ENCODE measurements at regions not wholly inside any gene's neighbourhood (a gene's known extent, or its start where the extent isn't known, plus 50 kb on each side); places are given as distances from the start of the nearest gene placed in this dataset.
"Not testable (repeated sequence)": the region's sequence is repeated elsewhere in the genome, so short reads cannot be mapped to it uniquely, and the experiment has no call there.

GRCh38 chr15:95698951-95699350, 631.5 kb upstream of the NR2F2 start:
- no peak for DNase-seq (ENCODE audit: low spot score)

- no peak for DNase-seq (ENCODE audit: low spot score)
These were observed 630.9 kb upstream of the NR2F2 start for GRCh38 chr15:95699578-95699977.

- not testable (repeated sequence) for DNase-seq (ENCODE audit: low spot score)
These were observed 629.8 kb upstream of the NR2F2 start for GRCh38 chr15:95700692-95701091.

GRCh38 chr15:95701410-95701809, 629.1 kb upstream of the NR2F2 start:
- no peak for DNase-seq (ENCODE audit: low spot score)

- no peak for DNase-seq (ENCODE audit: low spot score)
These were observed 620.4 kb upstream of the NR2F2 start for GRCh38 chr15:95709959-95710695.

- no peak for DNase-seq (ENCODE audit: low spot score)
These were observed 617.7 kb upstream of the NR2F2 start for GRCh38 chr15:95712785-95713184.

DNA sequence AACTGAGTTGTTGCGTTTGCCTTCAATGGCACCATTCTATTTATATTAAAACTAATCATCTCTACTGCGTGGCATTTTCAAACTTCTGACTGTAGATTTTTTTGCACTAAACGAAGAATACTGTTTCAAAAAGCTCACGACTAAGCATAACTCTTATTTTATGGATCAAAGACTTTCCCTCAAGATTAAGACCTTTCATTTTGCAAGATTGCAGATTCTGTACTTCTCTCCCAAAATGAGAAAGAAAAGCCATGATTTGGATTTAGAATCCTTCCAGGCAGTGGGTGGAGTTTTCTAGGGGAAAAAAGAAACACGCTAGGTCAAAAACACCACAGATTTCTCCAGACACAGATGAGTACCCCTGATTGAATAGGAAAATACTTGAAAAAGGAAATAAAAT, 617.2 kb upstream of the NR2F2 start:
- no peak for DNase-seq (ENCODE audit: low spot score)

- no peak for DNase-seq (ENCODE audit: low spot score)
These were observed 615.2 kb upstream of the NR2F2 start for GRCh38 chr15:95715116-95715903.

GRCh38 chr15:95715906-95716656, 614.4 kb upstream of the NR2F2 start:
- no peak for DNase-seq (ENCODE audit: low spot score)

DNA sequence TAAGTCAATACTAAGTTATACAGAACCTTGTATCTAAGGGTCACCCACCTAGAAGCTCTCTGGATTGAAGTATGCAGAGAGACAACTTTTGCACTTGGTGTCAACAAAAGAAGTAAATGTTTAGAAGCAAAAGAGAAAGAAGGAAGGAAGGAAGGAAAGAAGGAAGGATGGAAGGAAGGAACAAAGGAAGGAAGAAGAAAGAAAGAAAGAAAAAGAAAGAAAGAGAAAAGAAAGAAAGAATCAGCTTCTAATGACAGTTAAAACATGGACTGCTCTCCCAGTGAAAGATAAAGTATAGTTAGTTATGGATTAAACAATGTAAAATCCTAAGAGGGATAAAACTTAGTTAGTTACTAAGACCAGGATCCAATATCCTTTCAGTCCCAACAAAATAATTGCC, 613.8 kb upstream of the NR2F2 start:
- no peak for DNase-seq (ENCODE audit: low spot score)

- no peak for DNase-seq (ENCODE audit: low spot score)
These were observed 612.1 kb upstream of the NR2F2 start for GRCh38 chr15:95718441-95718840.

GRCh38 chr15:95724908-95725633, 605.4 kb upstream of the NR2F2 start:
- DNase-seq (ENCODE audit: low spot score) = no peak

- DNase-seq (ENCODE audit: low spot score) = no peak
These were observed 603.6 kb upstream of the NR2F2 start for GRCh38 chr15:95726891-95727290.

- no peak for DNase-seq (ENCODE audit: low spot score)
These were observed 596.6 kb upstream of the NR2F2 start for GRCh38 chr15:95733931-95734330.

- no peak for DNase-seq (ENCODE audit: low spot score)
These were observed 595.8 kb upstream of the NR2F2 start for GRCh38 chr15:95734422-95735316.

GRCh38 chr15:95737060-95737459, 593.4 kb upstream of the NR2F2 start:
- DNase-seq (ENCODE audit: low spot score) = no peak

GRCh38 chr15:95739131-95739530, 591.4 kb upstream of the NR2F2 start:
- no peak for DNase-seq (ENCODE audit: low spot score)

DNA sequence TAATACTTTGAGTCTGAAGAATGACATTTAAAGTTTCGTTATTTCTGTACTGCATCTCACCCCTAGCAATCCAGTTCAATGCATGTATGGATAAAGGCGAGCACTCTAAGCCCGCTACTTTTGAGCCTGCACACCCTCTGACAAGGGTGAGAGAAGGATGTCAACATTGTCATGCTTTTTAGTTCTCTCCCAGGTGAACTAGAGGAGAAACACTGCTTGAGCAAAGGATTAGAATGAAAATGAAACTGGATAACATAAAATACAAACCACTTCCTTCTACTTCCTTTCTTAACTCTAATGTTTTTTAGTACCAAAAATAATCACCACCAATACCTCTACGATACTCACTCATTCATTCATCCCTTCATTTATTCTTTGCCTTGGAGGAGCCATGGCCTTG, 588.7 kb upstream of the NR2F2 start:
- DNase-seq (ENCODE audit: low spot score) = no peak

DNA sequence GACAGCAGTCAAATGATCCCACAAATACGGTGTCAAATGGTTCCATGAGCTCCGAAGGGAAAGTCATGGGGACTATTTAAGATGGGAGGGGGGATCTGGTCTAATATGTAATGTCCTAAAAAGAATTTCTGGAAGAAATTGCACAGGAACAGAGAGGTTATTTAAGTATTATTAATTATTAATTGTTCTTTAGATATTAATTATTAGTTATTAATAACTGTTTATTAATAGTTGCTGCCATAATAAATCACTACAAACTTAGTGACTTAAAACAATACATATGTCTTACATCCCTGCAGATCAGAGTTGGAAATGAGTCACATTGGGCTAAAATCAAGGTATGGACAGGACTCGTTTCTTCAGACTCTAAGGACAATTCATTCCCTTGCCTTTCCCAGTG, 588.2 kb upstream of the NR2F2 start:
- DNase-seq (ENCODE audit: low spot score) = no peak

DNA sequence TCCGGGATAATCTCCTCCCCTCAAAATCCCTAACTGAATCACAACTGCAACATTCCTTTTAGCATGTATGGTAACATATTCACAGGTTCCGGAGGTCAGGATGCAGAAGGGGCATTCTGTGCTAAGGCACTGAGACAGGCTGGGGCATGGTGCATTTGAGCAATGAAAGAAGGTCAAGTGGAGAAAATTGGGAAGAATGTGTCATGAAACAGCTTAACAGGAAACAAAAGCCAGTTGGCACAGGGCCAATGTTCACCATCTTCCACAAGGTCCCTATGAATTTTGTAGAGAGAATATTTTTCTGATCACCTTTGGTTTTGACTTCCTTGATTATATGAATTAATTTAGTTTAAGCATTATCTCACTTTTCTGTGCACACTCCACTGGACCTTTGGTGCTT, 587.7 kb upstream of the NR2F2 start:
- no peak for DNase-seq (ENCODE audit: low spot score)

DNA sequence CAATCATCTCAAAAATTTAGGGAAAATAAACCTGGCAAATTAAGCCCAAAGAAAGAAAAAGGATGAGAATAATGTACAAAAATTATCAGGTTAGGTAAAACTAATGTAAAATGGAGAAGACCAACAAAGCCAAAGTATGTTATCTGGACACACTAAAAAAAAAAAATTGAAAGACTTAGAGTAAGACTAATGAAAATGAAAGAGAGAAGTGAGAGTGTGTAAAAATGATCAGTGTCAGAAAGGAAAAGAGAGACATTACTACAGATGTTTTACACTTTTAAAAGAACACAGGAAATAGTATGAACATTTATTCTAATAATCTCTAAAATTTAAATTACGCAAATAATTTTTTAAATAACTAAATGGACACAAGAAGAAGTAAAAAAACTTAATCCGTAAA, 573.3 kb upstream of the NR2F2 start:
- DNase-seq (ENCODE audit: low spot score) = no peak
